RWPE1 (cell line): ENCODE measurements at regions not wholly inside any gene's neighbourhood (a gene's known extent, or its start where the extent isn't known, plus 50 kb on each side); places are given as distances from the start of the nearest gene placed in this dataset.

Experiments used
- CTCF ChIA-PET: fragments of 350-600 bp; sonication (Branson Sonifier 250); formaldehyde crosslinking; extraction: SDS; loops from one replicate; lab custom pipeline; 2021; lab: Yijun Ruan, JAX
- POLR2A ChIA-PET: fragments of 400-600 bp; formaldehyde crosslinking; extraction: SDS; loops from one replicate; lab custom pipeline; 2020; ENCODE audit warnings: antibody characterized with exemption; ENCODE audit not compliant: low non-redundant PET; lab: Yijun Ruan, JAX
- DNase-seq: peaks from one replicate; pipeline ENCODE4 v3.0.0; 2012; ENCODE audit warnings: low spot score
- H3K27ac ChIP-seq: fragments of 450-650 bp; 2 replicates; pipeline ENCODE4 v1.5.1; 2017
- CTCF ChIP-seq: fragments of 450-650 bp; conservative IDR thresholded peaks from 2 replicates; pipeline ENCODE4 v1.5.1; 2017; ENCODE audit warnings: low read depth, mild to moderate bottlenecking

- no peak overlapping the region for H3K27ac ChIP-seq
- DNase-seq = no peak
- no peak for TF ChIP-seq CTCF
- CTCF ChIA-PET = interaction anchor here (0.6 kb wide), 1 partner anchor 26 kb away, joined by 4 read pairs; no protein-coding TSS in a partner anchor
- POLR2A ChIA-PET = no interaction called here
Measured at GRCh38 chr4:107203733-107204132, 167.6 kb upstream of the DKK2 start.

DNA sequence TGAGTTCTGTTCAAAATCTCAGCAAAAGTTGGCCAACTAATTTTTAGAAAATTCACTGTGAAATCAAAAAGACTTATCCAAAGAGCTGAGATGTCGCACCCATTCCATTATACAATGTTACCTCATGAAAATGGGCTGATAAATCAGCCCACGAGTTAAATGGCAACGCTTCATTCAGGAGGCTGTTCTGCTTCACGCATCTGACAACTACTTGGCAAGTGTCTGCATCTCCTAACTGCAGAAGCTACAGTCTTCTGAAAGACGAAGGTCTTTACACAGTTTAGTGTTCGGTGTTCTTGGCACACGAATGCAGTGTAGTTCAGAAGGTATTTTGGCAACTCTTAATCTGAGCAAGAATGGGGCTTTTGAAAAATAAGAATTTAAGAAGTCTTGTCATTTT, 166.6 kb upstream of the DKK2 start:
- no peak overlapping the region for H3K27ac ChIP-seq
- no peak for TF ChIP-seq CTCF
- ChIA-PET POLR2A (no interaction called here), CTCF (interaction anchor here (0.5 kb wide), 1 partner anchor 892 kb away, joined by 4 read pairs; no protein-coding TSS in a partner anchor)
- no peak for DNase-seq

- CTCF ChIA-PET = no interaction called here
- POLR2A ChIA-PET = no interaction called here
Measured at GRCh38 chr4:107197121-107197520, 161.0 kb upstream of the DKK2 start.

GRCh38 chr4:107196312-107196711, 160.2 kb upstream of the DKK2 start:
- CTCF ChIA-PET = no interaction called here
- H3K27ac ChIP-seq = no peak overlapping the region
- POLR2A ChIA-PET = no interaction called here
- no peak for DNase-seq
- TF ChIP-seq CTCF = no peak

More at GRCh38 chr4:107197121-107197520, 161.0 kb upstream of the DKK2 start:
- DNase-seq = no peak
- no peak overlapping the region for H3K27ac ChIP-seq
- TF ChIP-seq CTCF = no peak

- POLR2A ChIA-PET = no interaction called here
- no peak for TF ChIP-seq CTCF
- CTCF ChIA-PET = no interaction called here
- H3K27ac ChIP-seq = no peak overlapping the region
- no peak for DNase-seq
Measured at GRCh38 chr4:107194005-107194404, 157.9 kb upstream of the DKK2 start.

GRCh38 chr4:107192601-107193000, 156.5 kb upstream of the DKK2 start:
- DNase-seq = no peak
- POLR2A ChIA-PET = no interaction called here
- H3K27ac ChIP-seq = no peak overlapping the region
- no peak for TF ChIP-seq CTCF
- CTCF ChIA-PET = no interaction called here
